ENCODE measurements at regions not wholly inside any gene's neighbourhood (a gene's known extent, or its start where the extent isn't known, plus 50 kb on each side); places are given as distances from the start of the nearest gene placed in this dataset.

DNA sequence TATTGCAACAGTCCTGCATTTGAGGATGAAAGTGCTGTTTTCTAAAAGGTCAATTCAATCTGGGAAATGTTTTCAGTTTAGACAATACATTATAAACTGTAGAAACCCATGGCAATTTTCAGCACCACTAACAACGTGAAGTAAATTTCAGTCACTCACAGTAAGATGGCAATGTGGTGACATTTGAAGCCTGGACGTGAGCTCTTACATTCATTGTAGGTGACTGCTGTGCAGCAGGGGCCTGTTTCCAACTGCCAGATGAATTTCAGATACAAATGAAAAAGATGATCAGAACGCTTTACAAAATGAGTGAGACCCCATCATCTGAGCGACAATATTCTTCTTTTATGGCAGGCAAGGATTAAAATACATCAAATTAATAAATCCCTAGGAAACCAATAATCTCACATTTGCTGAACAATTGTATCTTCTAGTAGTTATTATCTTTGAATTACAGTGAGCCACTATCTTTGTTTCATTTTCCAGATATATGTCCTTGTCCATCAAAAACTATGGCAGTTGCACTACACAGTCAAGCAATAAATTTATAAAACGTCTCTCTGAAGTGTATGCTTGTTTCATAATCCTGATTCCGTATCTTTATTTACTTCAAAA, 1816.8 kb downstream of the OLFM4 start:
- no peak for DNase-seq (ENCODE audit: insufficient read length, low spot score)
- FAIRE-seq, result no peak
- no peak for TF ChIP-seq POLR2AphosphoS5 (IDR thresholded peaks at IDR 0.05; ENCODE audit: low read depth, low read length)
- TF ChIP-seq PAX5 (IDR thresholded peaks at IDR 0.05; ENCODE audit: insufficient read depth, low read length, severe bottlenecking), result no peak
- no peak for TF ChIP-seq SPI1 (IDR thresholded peaks at IDR 0.05; ENCODE audit: low read depth, low read length)
- no peak for TF ChIP-seq POLR2A (IDR thresholded peaks at IDR 0.05; ENCODE audit: low read depth, low read length)
- no peak for TF ChIP-seq POU2F2 (IDR thresholded peaks at IDR 0.05; ENCODE audit: low read depth, low read length)
- TF ChIP-seq TAF1 (IDR thresholded peaks at IDR 0.05; ENCODE audit: low read depth, low read length), result no peak

- DNase-seq (ENCODE audit: insufficient read length, low spot score) (no peak), FAIRE-seq (no peak)
- TF ChIP-seq TAF1 (IDR thresholded peaks at IDR 0.05; ENCODE audit: low read depth, low read length), result no peak
- no peak for TF ChIP-seq SPI1 (IDR thresholded peaks at IDR 0.05; ENCODE audit: low read depth, low read length)
- TF ChIP-seq PAX5 (IDR thresholded peaks at IDR 0.05; ENCODE audit: insufficient read depth, low read length, severe bottlenecking), result no peak
These were observed 1824.2 kb downstream of the OLFM4 start for GRCh38 chr13:54852831-54853230.

DNA sequence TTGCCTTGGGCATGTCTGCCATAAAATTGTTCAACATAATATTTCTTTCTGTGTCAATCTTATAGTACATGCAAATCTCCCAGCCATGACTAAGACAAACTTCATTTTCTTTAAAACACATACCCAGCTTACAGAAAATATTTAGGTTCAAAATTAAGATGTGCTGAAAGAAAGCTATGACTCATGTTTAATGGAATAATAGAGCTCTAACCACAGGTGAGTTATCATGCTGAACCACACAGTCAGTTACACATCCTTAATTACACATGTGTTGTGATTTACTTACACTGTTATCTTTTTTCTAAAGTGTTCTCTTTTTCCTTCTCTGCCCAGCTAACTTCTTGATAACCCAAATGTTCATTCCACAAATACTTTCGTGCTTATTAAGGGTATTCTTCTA, 1831.2 kb downstream of the OLFM4 start:
- FAIRE-seq (no peak), DNase-seq (ENCODE audit: insufficient read length, low spot score) (no peak)
- TF ChIP-seq POLR2AphosphoS5 (IDR thresholded peaks at IDR 0.05; ENCODE audit: low read depth, low read length) (no peak), PAX5 (IDR thresholded peaks at IDR 0.05; ENCODE audit: insufficient read depth, low read length, severe bottlenecking) (no peak), POU2F2 (IDR thresholded peaks at IDR 0.05; ENCODE audit: low read depth, low read length) (no peak), TAF1 (IDR thresholded peaks at IDR 0.05; ENCODE audit: low read depth, low read length) (no peak), POLR2A (IDR thresholded peaks at IDR 0.05; ENCODE audit: low read depth, low read length) (no peak), SPI1 (IDR thresholded peaks at IDR 0.05; ENCODE audit: low read depth, low read length) (no peak)

- no peak for TF ChIP-seq SPI1 (IDR thresholded peaks at IDR 0.05; ENCODE audit: low read depth, low read length)
- no peak for TF ChIP-seq POU2F2 (IDR thresholded peaks at IDR 0.05; ENCODE audit: low read depth, low read length)
- no peak for DNase-seq (ENCODE audit: insufficient read length, low spot score)
- no peak for FAIRE-seq
These were observed 1846.5 kb downstream of the OLFM4 start for GRCh38 chr13:54875111-54875510.

- no peak for FAIRE-seq
- DNase-seq (ENCODE audit: insufficient read length, low spot score), result no peak
- no peak for TF ChIP-seq POLR2A (IDR thresholded peaks at IDR 0.05; ENCODE audit: low read depth, low read length)
- TF ChIP-seq SPI1 (IDR thresholded peaks at IDR 0.05; ENCODE audit: low read depth, low read length), result no peak
- TF ChIP-seq PAX5 (IDR thresholded peaks at IDR 0.05; ENCODE audit: insufficient read depth, low read length, severe bottlenecking), result no peak
These were observed 1850.4 kb downstream of the OLFM4 start for GRCh38 chr13:54879036-54879435.

- no peak for TF ChIP-seq TAF1 (IDR thresholded peaks at IDR 0.05; ENCODE audit: low read depth, low read length)
- no peak for TF ChIP-seq SPI1 (IDR thresholded peaks at IDR 0.05; ENCODE audit: low read depth, low read length)
- TF ChIP-seq POU2F2 (IDR thresholded peaks at IDR 0.05; ENCODE audit: low read depth, low read length), result no peak
- no peak for TF ChIP-seq PAX5 (IDR thresholded peaks at IDR 0.05; ENCODE audit: insufficient read depth, low read length, severe bottlenecking)
- TF ChIP-seq POLR2A (IDR thresholded peaks at IDR 0.05; ENCODE audit: low read depth, low read length), result no peak
- no peak for TF ChIP-seq POLR2AphosphoS5 (IDR thresholded peaks at IDR 0.05; ENCODE audit: low read depth, low read length)
These were observed 1856.1 kb downstream of the OLFM4 start for GRCh38 chr13:54884682-54885081.

GRCh38 chr13:54890976-54891375, 1862.4 kb downstream of the OLFM4 start:
- TF ChIP-seq POLR2A (IDR thresholded peaks at IDR 0.05; ENCODE audit: low read depth, low read length), result no peak
- TF ChIP-seq SPI1 (IDR thresholded peaks at IDR 0.05; ENCODE audit: low read depth, low read length), result no peak
- TF ChIP-seq PAX5 (IDR thresholded peaks at IDR 0.05; ENCODE audit: insufficient read depth, low read length, severe bottlenecking), result no peak
- TF ChIP-seq TAF1 (IDR thresholded peaks at IDR 0.05; ENCODE audit: low read depth, low read length), result no peak
- TF ChIP-seq POU2F2 (IDR thresholded peaks at IDR 0.05; ENCODE audit: low read depth, low read length), result no peak
- no peak for TF ChIP-seq POLR2AphosphoS5 (IDR thresholded peaks at IDR 0.05; ENCODE audit: low read depth, low read length)
- DNase-seq (ENCODE audit: insufficient read length, low spot score) (no peak), FAIRE-seq (no peak)

More at GRCh38 chr13:54884682-54885081, 1856.1 kb downstream of the OLFM4 start:
- no peak for DNase-seq (ENCODE audit: insufficient read length, low spot score)
- no peak for FAIRE-seq

DNA sequence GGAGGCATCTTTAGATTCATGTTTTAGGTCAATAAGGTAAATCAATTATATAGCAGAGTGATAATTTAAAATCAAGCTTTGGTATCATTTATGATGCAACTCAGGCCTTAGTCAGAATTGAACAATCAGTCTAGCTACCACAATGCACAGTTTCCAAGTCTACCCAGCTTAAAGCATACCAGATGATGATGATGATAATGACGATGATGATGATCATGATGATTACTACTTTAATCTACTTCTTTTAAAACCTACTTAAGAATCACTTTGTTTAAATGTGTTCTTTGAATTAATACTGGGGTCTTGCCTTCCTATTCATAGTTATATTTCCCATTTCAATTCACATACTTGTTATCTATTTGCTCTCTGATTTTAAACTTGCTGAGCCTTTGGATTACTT, 1872.7 kb downstream of the OLFM4 start:
- no peak for DNase-seq (ENCODE audit: insufficient read length, low spot score)
- no peak for FAIRE-seq
- TF ChIP-seq SPI1 (IDR thresholded peaks at IDR 0.05; ENCODE audit: low read depth, low read length) (no peak), TAF1 (IDR thresholded peaks at IDR 0.05; ENCODE audit: low read depth, low read length) (no peak), POLR2A (IDR thresholded peaks at IDR 0.05; ENCODE audit: low read depth, low read length) (no peak), POU2F2 (IDR thresholded peaks at IDR 0.05; ENCODE audit: low read depth, low read length) (no peak), POLR2AphosphoS5 (IDR thresholded peaks at IDR 0.05; ENCODE audit: low read depth, low read length) (no peak), PAX5 (IDR thresholded peaks at IDR 0.05; ENCODE audit: insufficient read depth, low read length, severe bottlenecking) (no peak)

GRCh38 chr13:54912367-54912766, 1883.8 kb downstream of the OLFM4 start:
- TF ChIP-seq POU2F2 (IDR thresholded peaks at IDR 0.05; ENCODE audit: low read depth, low read length) (no peak), POLR2A (IDR thresholded peaks at IDR 0.05; ENCODE audit: low read depth, low read length) (no peak), PAX5 (IDR thresholded peaks at IDR 0.05; ENCODE audit: insufficient read depth, low read length, severe bottlenecking) (no peak), SPI1 (IDR thresholded peaks at IDR 0.05; ENCODE audit: low read depth, low read length) (no peak), POLR2AphosphoS5 (IDR thresholded peaks at IDR 0.05; ENCODE audit: low read depth, low read length) (no peak), TAF1 (IDR thresholded peaks at IDR 0.05; ENCODE audit: low read depth, low read length) (no peak)
- FAIRE-seq, result no peak
- no peak for DNase-seq (ENCODE audit: insufficient read length, low spot score)

- DNase-seq (ENCODE audit: insufficient read length, low spot score), result no peak
- FAIRE-seq, result no peak
- TF ChIP-seq POLR2A (IDR thresholded peaks at IDR 0.05; ENCODE audit: low read depth, low read length) (no peak), TAF1 (IDR thresholded peaks at IDR 0.05; ENCODE audit: low read depth, low read length) (no peak), POLR2AphosphoS5 (IDR thresholded peaks at IDR 0.05; ENCODE audit: low read depth, low read length) (no peak), SPI1 (IDR thresholded peaks at IDR 0.05; ENCODE audit: low read depth, low read length) (no peak), PAX5 (IDR thresholded peaks at IDR 0.05; ENCODE audit: insufficient read depth, low read length, severe bottlenecking) (no peak), POU2F2 (IDR thresholded peaks at IDR 0.05; ENCODE audit: low read depth, low read length) (no peak)
These were observed 1885.1 kb downstream of the OLFM4 start for GRCh38 chr13:54913668-54914067.
